ENCODE measurements at regions not wholly inside any gene's neighbourhood (a gene's known extent, or its start where the extent isn't known, plus 50 kb on each side); places are given as distances from the start of the nearest gene placed in this dataset.
A peak's percentile ranks its signal among the peaks of the same experiment; 100 is the strongest.

DNA sequence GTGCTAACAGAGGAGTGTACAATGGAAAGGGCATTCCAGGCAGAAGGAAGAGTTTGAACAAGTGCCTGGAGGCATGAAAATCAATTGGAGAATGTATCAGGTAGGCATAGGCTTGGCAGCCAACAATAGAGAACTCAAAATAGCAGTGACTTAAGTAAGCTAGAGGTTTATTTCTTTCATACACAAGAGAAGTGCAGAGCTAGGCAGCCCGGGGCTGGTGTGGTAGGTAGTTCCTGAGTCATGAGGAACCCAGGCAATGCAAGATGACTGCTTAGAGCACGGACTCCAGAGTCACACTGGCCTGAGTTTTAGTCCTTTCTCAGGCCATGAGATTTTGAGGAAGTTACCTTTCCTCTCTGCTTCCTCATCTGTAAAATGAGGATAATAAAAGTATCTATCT, 74.8 kb upstream of the LRRN2 start:
- ChIA-PET CTCF (ENCODE audit: partially characterized antibody) (interaction anchor here (0.9 to 4.5 kb wide), 7 partner anchors 9 to 281 kb away, joined by 4 to 26 read pairs (median 6); no protein-coding TSS in a partner anchor), POLR2A (ENCODE audit: partially characterized antibody) (no interaction called here)
- no peaks in the 10 kb centered on the region for H3K36me3 Mint-ChIP-seq
- no peak overlapping the region for H3K27ac ChIP-seq (ENCODE audit: low read depth, low read length)
- no peak overlapping the region for H3K4me3 Mint-ChIP-seq
- H3K9me3 ChIP-seq (ENCODE audit: control insufficient read depth in 1 of 2, low read length in 2 of 2) = no peaks in the 10 kb centered on the region
- peaks cover 0 to 3% (median 0%) of the 10 kb centered on the region in 8 donors for H3K9me3 Mint-ChIP-seq
- no peak overlapping the region for H3K27ac Mint-ChIP-seq
- peaks cover 3 to 8% of the 10 kb centered on the region in 2 donors for H3K27me3 Mint-ChIP-seq
- H3K4me1 ChIP-seq (ENCODE audit: insufficient read depth, low read length) = peaks cover 6% of the 10 kb centered on the region
- peaks cover 4 to 7% (median 6%) of the 10 kb centered on the region in 4 donors for H3K4me1 Mint-ChIP-seq
- H3K27me3 ChIP-seq (ENCODE audit: insufficient read depth, low read length) = no peaks in the 10 kb centered on the region
- no peak for DNase-seq
- no peak overlapping the region for H3K4me3 ChIP-seq (ENCODE audit: low read length in 2 of 2)
- H3K36me3 ChIP-seq (ENCODE audit: insufficient read depth, low read length) = no peaks in the 10 kb centered on the region
- intact Hi-C loops (cut with micrococcal nuclease) = loop anchor here (5.0 kb wide), 1 partner anchor 598 kb away; no protein-coding TSS in a partner anchor

DNA sequence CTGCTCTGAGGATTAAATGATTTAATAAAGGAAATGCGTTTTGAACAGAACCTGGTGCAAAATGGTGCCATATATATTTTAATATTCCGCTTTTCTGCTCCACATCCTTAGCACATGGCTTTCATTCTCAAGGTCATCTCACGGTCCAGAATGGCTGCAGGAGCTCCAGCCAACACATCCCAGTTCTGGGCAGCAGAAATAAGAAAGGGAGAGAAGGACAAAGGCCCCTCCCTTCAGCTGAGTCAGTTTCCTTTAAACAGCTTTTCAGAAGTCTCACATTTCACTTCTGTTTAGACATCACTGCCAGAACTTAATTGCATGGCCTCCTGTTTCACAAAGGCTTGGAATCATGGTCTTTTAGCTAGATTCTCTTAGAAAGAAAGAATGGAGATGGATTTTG, 75.2 kb upstream of the LRRN2 start:
- ChIA-PET POLR2A (ENCODE audit: partially characterized antibody) (no interaction called here), CTCF (ENCODE audit: partially characterized antibody) (interaction anchor here (0.9 to 4.5 kb wide), 7 partner anchors 10 to 282 kb away, joined by 4 to 26 read pairs (median 4); no protein-coding TSS in a partner anchor)
- no peaks in the 10 kb centered on the region for H3K9me3 ChIP-seq (ENCODE audit: control insufficient read depth in 1 of 2, low read length in 2 of 2)
- Mint-ChIP-seq H3K9me3 (peaks cover 0 to 3% (median 0%) of the 10 kb centered on the region in 8 donors), H3K4me1 (peaks cover 4 to 7% (median 6%) of the 10 kb centered on the region in 4 donors), H3K27me3 (peaks cover 3 to 8% of the 10 kb centered on the region in 2 donors), H3K36me3 (no peaks in the 10 kb centered on the region), H3K27ac (no peak overlapping the region), H3K4me3 (no peak overlapping the region)
- H3K4me3 ChIP-seq (ENCODE audit: low read length in 2 of 2) = no peak overlapping the region
- H3K27me3 ChIP-seq (ENCODE audit: insufficient read depth, low read length) = no peaks in the 10 kb centered on the region
- H3K36me3 ChIP-seq (ENCODE audit: insufficient read depth, low read length) = no peaks in the 10 kb centered on the region
- DNase-seq = no peak
- intact Hi-C loops (cut with micrococcal nuclease) = loop anchor here (5.0 kb wide), 1 partner anchor 598 kb away; no protein-coding TSS in a partner anchor
- peaks cover 6% of the 10 kb centered on the region for H3K4me1 ChIP-seq (ENCODE audit: insufficient read depth, low read length)
- no peak overlapping the region for H3K27ac ChIP-seq (ENCODE audit: low read depth, low read length)

DNA sequence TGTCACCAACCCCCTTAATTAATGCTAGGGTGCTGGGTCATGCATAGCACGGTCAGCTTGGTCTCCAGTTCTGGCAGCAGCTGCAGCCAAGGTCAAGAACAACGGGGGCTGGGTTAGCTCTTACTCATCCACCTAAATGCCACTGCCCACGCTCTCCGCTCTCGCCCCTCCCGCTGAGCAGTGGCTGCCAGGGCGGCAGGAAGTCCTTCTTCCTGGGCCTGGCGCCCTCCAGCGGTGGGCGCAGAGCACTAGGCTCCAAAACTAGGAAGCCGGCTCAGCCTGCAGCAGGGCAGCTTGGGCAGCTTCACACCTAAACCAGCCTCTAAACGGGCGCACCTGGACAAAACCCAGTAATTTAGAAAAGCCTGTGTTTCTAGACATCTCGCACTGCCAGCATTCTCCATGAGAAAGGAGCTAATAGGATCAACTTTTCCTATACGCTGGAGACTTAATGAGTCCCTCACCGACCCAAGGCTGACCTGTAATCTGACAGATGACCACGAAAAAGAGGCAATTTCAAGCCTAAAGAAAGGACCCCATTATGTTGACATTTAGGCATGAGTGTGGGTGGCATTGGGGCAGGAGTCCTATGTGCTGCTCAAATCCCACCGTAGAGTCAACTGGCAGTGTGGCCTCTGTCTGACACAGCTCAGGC, 78.4 kb upstream of the LRRN2 start:
- no peak overlapping the region for H3K4me3 ChIP-seq (ENCODE audit: low read length in 2 of 2)
- intact Hi-C loops (cut with micrococcal nuclease) = loop anchor here (1.0 to 5.0 kb wide), 3 partner anchors 17 to 602 kb away; no protein-coding TSS in a partner anchor

DNA sequence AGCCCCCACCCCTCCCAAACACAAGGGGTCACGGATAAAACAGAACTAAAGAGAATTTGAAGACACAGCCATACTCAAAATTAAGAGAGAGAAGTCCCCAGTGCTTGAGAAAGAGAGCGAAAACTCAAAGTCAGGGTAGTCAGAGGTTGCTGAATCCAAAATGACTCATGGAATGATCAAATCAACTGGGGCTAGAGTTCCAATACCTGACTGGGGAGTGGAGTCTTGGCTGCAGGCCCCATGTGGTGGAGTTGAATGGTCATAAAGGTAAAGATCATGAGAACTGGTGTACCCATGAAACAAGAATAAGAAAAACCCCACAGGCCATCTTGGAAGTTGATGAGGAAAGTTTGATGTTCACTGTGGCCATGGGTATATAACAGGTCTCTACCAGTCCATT, 84.5 kb upstream of the LRRN2 start:
- Mint-ChIP-seq H3K4me3 (no peak overlapping the region), H3K27me3 (peaks cover 18 to 33% of the 10 kb centered on the region in 2 donors), H3K4me1 (no peaks in the 10 kb centered on the region), H3K27ac (no peak overlapping the region), H3K9me3 (no peaks in the 10 kb centered on the region), H3K36me3 (no peaks in the 10 kb centered on the region)
- Histone ChIP-seq H3K4me1 (ENCODE audit: insufficient read depth, low read length) (no peaks in the 10 kb centered on the region), H3K4me3 (ENCODE audit: low read length in 2 of 2) (no peak overlapping the region), H3K27ac (ENCODE audit: low read depth, low read length) (no peak overlapping the region), H3K27me3 (ENCODE audit: insufficient read depth, low read length) (no peaks in the 10 kb centered on the region), H3K36me3 (ENCODE audit: insufficient read depth, low read length) (no peaks in the 10 kb centered on the region), H3K9me3 (ENCODE audit: control insufficient read depth in 1 of 2, low read length in 2 of 2) (no peaks in the 10 kb centered on the region)
- intact Hi-C loops (cut with micrococcal nuclease) = no loop called here
- ChIA-PET CTCF (ENCODE audit: partially characterized antibody) (no interaction called here), POLR2A (ENCODE audit: partially characterized antibody) (no interaction called here)
- no peak for DNase-seq

More for the DNA sequence above, 78.4 kb upstream of the LRRN2 start:
- Histone ChIP-seq H3K36me3 (ENCODE audit: insufficient read depth, low read length) (no peaks in the 10 kb centered on the region), H3K9me3 (ENCODE audit: control insufficient read depth in 1 of 2, low read length in 2 of 2) (no peaks in the 10 kb centered on the region), H3K27me3 (ENCODE audit: insufficient read depth, low read length) (no peaks in the 10 kb centered on the region), H3K27ac (ENCODE audit: low read depth, low read length) (no peak overlapping the region), H3K4me1 (ENCODE audit: insufficient read depth, low read length) (peaks cover 6% of the 10 kb centered on the region)
- Mint-ChIP-seq H3K4me3 (peak overlapping the region in 4 of 8 donors; percentile 25 to 62 (median 49)), H3K27ac (no peak overlapping the region), H3K27me3 (peaks cover 13 to 24% of the 10 kb centered on the region in 2 donors), H3K36me3 (no peaks in the 10 kb centered on the region), H3K9me3 (peaks cover 0 to 3% (median 0%) of the 10 kb centered on the region in 8 donors), H3K4me1 (peaks cover 4 to 7% (median 6%) of the 10 kb centered on the region in 4 donors)
- ChIA-PET POLR2A (ENCODE audit: partially characterized antibody) (interaction anchor here (0.7 to 1.0 kb wide), 2 partner anchors 198 to 219 kb away, joined by 3 to 4 read pairs; no protein-coding TSS in a partner anchor), CTCF (ENCODE audit: partially characterized antibody) (interaction anchor here (0.7 to 2.3 kb wide), 32 partner anchors 8 to 601 kb away, joined by 3 to 41 read pairs (median 4); no protein-coding TSS in a partner anchor)
- peak; percentile 44 to 62 (median 58) for DNase-seq

DNA sequence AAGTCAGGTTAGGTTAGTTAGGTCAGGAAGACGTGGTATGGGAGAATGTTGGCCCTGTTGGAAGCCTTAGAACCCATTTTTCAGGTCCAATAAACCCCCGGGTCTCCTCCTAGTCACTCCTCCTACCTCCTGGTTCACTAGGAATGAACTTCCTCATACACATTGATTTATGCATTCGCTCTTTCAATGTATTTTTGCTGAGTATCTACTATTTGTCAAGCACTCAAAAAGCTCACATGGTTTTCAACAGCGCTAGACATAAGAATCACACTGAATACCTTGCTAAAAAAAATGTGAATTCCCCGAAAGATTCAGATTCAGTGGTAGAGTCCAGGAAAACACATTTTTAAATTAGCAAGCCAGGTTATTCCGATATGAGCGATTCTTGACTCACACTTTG, 85.8 kb upstream of the LRRN2 start:
- no peaks in the 10 kb centered on the region for H3K4me1 Mint-ChIP-seq
- CTCF ChIA-PET (ENCODE audit: partially characterized antibody) = interaction anchor here (0.9 to 2.0 kb wide), 4 partner anchors 7 to 35 kb away, joined by 3 to 11 read pairs (median 4); no protein-coding TSS in a partner anchor

DNA sequence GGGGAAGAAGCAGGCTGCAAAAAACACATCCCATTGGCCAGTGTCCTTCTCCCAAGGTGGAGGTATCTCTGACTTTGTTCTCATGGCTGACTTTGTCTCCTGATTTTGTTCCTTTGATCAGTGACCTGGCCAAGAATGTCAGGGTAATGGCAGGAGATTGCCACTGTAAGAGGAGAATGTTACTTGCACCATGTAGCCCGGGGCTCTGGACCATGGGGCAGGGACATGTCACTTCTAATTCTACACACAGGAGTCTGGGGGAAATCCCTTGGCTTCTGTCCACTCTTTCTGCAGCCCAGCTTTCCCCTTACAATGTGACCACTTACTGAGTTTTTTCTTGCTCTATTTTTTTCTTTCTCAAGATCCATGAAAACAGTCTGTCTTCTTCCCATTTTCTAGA, 87.7 kb upstream of the LRRN2 start:
- CTCF ChIA-PET (ENCODE audit: partially characterized antibody) = interaction anchor here (1.3 to 2.0 kb wide), 2 partner anchors 9 to 18 kb away, joined by 3 to 11 read pairs; no protein-coding TSS in a partner anchor
- H3K9me3 Mint-ChIP-seq = no peaks in the 10 kb centered on the region

More for the DNA sequence above, 85.8 kb upstream of the LRRN2 start:
- Histone ChIP-seq H3K4me3 (ENCODE audit: low read length in 2 of 2) (no peak overlapping the region), H3K27ac (ENCODE audit: low read depth, low read length) (no peak overlapping the region), H3K36me3 (ENCODE audit: insufficient read depth, low read length) (no peaks in the 10 kb centered on the region), H3K9me3 (ENCODE audit: control insufficient read depth in 1 of 2, low read length in 2 of 2) (no peaks in the 10 kb centered on the region), H3K27me3 (ENCODE audit: insufficient read depth, low read length) (no peaks in the 10 kb centered on the region), H3K4me1 (ENCODE audit: insufficient read depth, low read length) (no peaks in the 10 kb centered on the region)
- Mint-ChIP-seq H3K4me3 (no peak overlapping the region), H3K9me3 (no peaks in the 10 kb centered on the region), H3K27ac (peak overlapping the region in 1 of 7 donors; percentile 43), H3K36me3 (no peaks in the 10 kb centered on the region), H3K27me3 (peaks cover 12 to 28% of the 10 kb centered on the region in 2 donors)
- POLR2A ChIA-PET (ENCODE audit: partially characterized antibody) = no interaction called here
- intact Hi-C loops (cut with micrococcal nuclease) = no loop called here
- no peak for DNase-seq

DNA sequence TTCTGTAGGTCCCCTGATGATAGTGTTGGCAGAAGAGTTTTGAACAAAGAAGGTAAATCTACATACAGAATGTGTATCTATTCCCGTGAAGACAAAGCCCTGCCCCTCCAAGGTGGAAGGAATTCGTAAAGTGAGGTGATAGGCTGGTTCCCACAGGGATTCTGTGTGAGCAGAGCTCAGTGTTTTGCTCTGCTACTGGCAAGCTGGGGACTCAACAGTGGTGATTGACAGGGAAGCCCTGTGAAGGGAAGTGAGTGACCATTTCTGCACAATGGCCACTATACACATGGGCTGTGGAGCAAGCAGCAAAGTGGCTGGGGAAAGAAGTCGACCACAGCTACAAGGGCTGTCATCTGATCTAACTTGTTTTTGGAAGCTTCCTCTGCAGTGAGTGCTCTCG, 90.0 kb upstream of the LRRN2 start:
- CTCF ChIA-PET (ENCODE audit: partially characterized antibody) = interaction anchor here (1.0 to 1.9 kb wide), 2 partner anchors 11 to 16 kb away, joined by 3 to 10 read pairs; no protein-coding TSS in a partner anchor

More for the DNA sequence above, 87.7 kb upstream of the LRRN2 start:
- H3K4me1 Mint-ChIP-seq = no peaks in the 10 kb centered on the region
- H3K27me3 Mint-ChIP-seq = peaks cover 11 to 21% of the 10 kb centered on the region in 2 donors
- intact Hi-C loops (cut with micrococcal nuclease) = no loop called here
- Histone ChIP-seq H3K27me3 (ENCODE audit: insufficient read depth, low read length) (no peaks in the 10 kb centered on the region), H3K27ac (ENCODE audit: low read depth, low read length) (no peak overlapping the region), H3K4me1 (ENCODE audit: insufficient read depth, low read length) (no peaks in the 10 kb centered on the region), H3K36me3 (ENCODE audit: insufficient read depth, low read length) (no peaks in the 10 kb centered on the region), H3K9me3 (ENCODE audit: control insufficient read depth in 1 of 2, low read length in 2 of 2) (no peaks in the 10 kb centered on the region), H3K4me3 (ENCODE audit: low read length in 2 of 2) (no peak overlapping the region)
- POLR2A ChIA-PET (ENCODE audit: partially characterized antibody) = no interaction called here
- DNase-seq = no peak
- H3K27ac Mint-ChIP-seq = no peak overlapping the region
- no peak overlapping the region for H3K4me3 Mint-ChIP-seq
- H3K36me3 Mint-ChIP-seq = no peaks in the 10 kb centered on the region

More for the DNA sequence above, 90.0 kb upstream of the LRRN2 start:
- POLR2A ChIA-PET (ENCODE audit: partially characterized antibody) = no interaction called here
- H3K4me1 Mint-ChIP-seq = no peaks in the 10 kb centered on the region
- Histone ChIP-seq H3K36me3 (ENCODE audit: insufficient read depth, low read length) (no peaks in the 10 kb centered on the region), H3K9me3 (ENCODE audit: control insufficient read depth in 1 of 2, low read length in 2 of 2) (no peaks in the 10 kb centered on the region), H3K27me3 (ENCODE audit: insufficient read depth, low read length) (no peaks in the 10 kb centered on the region), H3K4me3 (ENCODE audit: low read length in 2 of 2) (no peak overlapping the region), H3K27ac (ENCODE audit: low read depth, low read length) (no peak overlapping the region), H3K4me1 (ENCODE audit: insufficient read depth, low read length) (no peaks in the 10 kb centered on the region)
- H3K27ac Mint-ChIP-seq = no peak overlapping the region
- no peak overlapping the region for H3K4me3 Mint-ChIP-seq
- DNase-seq = no peak
- intact Hi-C loops (cut with micrococcal nuclease) = no loop called here
- H3K36me3 Mint-ChIP-seq = no peaks in the 10 kb centered on the region
- H3K27me3 Mint-ChIP-seq = peaks cover 3 to 12% of the 10 kb centered on the region in 2 donors
- no peaks in the 10 kb centered on the region for H3K9me3 Mint-ChIP-seq

All from CD4-positive, alpha-beta memory T cell (primary cell).